ENCODE measurements at regions not wholly inside any gene's neighbourhood (a gene's known extent, or its start where the extent isn't known, plus 50 kb on each side); places are given as distances from the start of the nearest gene placed in this dataset.

DNA sequence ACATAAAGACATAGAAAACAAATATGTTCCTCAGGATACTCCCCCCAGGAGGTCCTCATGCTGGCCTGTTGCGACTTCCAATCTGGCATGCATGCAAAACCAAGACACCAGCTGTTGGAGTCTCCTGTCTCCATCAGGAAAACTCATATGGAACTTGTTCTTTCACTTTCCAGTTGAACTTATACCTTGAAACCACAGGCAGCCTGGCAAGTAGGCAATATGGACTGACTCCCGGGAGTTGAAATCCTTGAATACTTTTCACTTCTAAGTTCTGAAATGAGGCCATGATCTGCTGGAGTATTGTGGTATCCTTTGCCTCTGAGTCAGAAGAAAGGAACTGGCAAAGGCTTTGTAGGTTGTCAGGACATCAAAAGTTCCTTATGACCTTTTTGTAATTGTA, 444.2 kb downstream of the IDS start:
- TF ChIP-seq, protein P1, sequence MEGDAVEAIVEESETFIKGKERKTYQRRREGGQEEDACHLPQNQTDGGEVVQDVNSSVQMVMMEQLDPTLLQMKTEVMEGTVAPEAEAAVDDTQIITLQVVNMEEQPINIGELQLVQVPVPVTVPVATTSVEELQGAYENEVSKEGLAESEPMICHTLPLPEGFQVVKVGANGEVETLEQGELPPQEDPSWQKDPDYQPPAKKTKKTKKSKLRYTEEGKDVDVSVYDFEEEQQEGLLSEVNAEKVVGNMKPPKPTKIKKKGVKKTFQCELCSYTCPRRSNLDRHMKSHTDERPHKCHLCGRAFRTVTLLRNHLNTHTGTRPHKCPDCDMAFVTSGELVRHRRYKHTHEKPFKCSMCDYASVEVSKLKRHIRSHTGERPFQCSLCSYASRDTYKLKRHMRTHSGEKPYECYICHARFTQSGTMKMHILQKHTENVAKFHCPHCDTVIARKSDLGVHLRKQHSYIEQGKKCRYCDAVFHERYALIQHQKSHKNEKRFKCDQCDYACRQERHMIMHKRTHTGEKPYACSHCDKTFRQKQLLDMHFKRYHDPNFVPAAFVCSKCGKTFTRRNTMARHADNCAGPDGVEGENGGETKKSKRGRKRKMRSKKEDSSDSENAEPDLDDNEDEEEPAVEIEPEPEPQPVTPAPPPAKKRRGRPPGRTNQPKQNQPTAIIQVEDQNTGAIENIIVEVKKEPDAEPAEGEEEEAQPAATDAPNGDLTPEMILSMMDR (IDR thresholded peaks at IDR 0.05; ENCODE audit: borderline replicate concordance, insufficient read depth, low read depth, low read length) = no peak
- no peak overlapping the region for H3K4me3 ChIP-seq (ENCODE audit: low read depth, low read length)

Measured in GM12875 (cell line).